H9 (cell line): ENCODE measurements at regions not wholly inside any gene's neighbourhood (a gene's known extent, or its start where the extent isn't known, plus 50 kb on each side); places are given as distances from the start of the nearest gene placed in this dataset.

Experiments used
- DNase-seq: peaks from one replicate; pipeline ENCODE4 v3.0.0-alpha.2; 2017
- H2AFZ ChIP-seq: one replicate; pipeline ENCODE4 v1.6.1; 2013; ENCODE audit warnings: mild to moderate bottlenecking, low read length, control low read depth, moderate library complexity
- H2AK5ac ChIP-seq: 2 replicates; pipeline ENCODE4 v1.6.1; 2013; ENCODE audit warnings: low read length, control low read depth, mixed read lengths; ENCODE audit not compliant: insufficient read length
- H2BK120ac ChIP-seq: one replicate; pipeline ENCODE4 v1.6.1; 2013; ENCODE audit warnings: low read depth, mild to moderate bottlenecking, low read length, control low read depth, inconsistent platforms; ENCODE audit not compliant: poor library complexity, severe bottlenecking
- H2BK12ac ChIP-seq: 2 replicates; pipeline ENCODE4 v1.6.1; 2013; ENCODE audit warnings: low read length, control low read depth, mixed read lengths, low read depth; ENCODE audit not compliant: insufficient read length
- H2BK15ac ChIP-seq: 2 replicates; pipeline ENCODE4 v1.6.1; 2013; ENCODE audit warnings: low read depth, low read length, control low read depth
- H2BK20ac ChIP-seq: one replicate; pipeline ENCODE4 v1.6.1; 2013; ENCODE audit warnings: low read depth, mild to moderate bottlenecking, low read length, control low read depth, inconsistent platforms; ENCODE audit not compliant: poor library complexity, severe bottlenecking
- H2BK5ac ChIP-seq: 2 replicates; pipeline ENCODE4 v1.6.1; 2013; ENCODE audit warnings: low read length, control low read depth, mixed read lengths; ENCODE audit not compliant: insufficient read length
- H3K14ac ChIP-seq: 2 replicates; pipeline ENCODE4 v1.6.1; 2013; ENCODE audit warnings: low read length, control low read depth; ENCODE audit not compliant: insufficient read depth
- H3K18ac ChIP-seq: 2 replicates; pipeline ENCODE4 v1.6.1; 2013; ENCODE audit warnings: low read depth, mild to moderate bottlenecking, mixed read lengths, low read length, control low read depth; ENCODE audit not compliant: insufficient read length
- H3K23ac ChIP-seq: 2 replicates; pipeline ENCODE4 v1.6.1; 2013; ENCODE audit warnings: low read length, control low read depth, mixed read lengths, low read depth; ENCODE audit not compliant: insufficient read length
- H3K23me2 ChIP-seq: 2 replicates; pipeline ENCODE4 v1.6.1; 2013; ENCODE audit warnings: low read depth, mild to moderate bottlenecking, mixed read lengths, low read length, control low read depth; ENCODE audit not compliant: insufficient read length, poor library complexity, severe bottlenecking
- H3K27ac ChIP-seq: 2 replicates; pipeline ENCODE4 v1.5.1; 2013; ENCODE audit warnings: low read length, control low read depth, mixed read lengths, low read depth; ENCODE audit not compliant: insufficient read length
- H3K27me3 ChIP-seq: 2 replicates; pipeline ENCODE4 v1.6.1; 2013; ENCODE audit warnings: low read length, control low read depth, inconsistent platforms; ENCODE audit not compliant: insufficient read depth
- H3K4ac ChIP-seq: 2 replicates; pipeline ENCODE4 v1.6.1; 2013; ENCODE audit warnings: low read depth, mild to moderate bottlenecking, control low read depth, inconsistent platforms, low read length, moderate library complexity
- H3K4me1 ChIP-seq: 2 replicates; pipeline ENCODE4 v1.6.1; 2013; ENCODE audit warnings: low read length, control low read depth, inconsistent platforms; ENCODE audit not compliant: insufficient read depth
- H3K4me2 ChIP-seq: 2 replicates; pipeline ENCODE4 v1.6.1; 2013; ENCODE audit warnings: low read length, control low read depth, mixed read lengths; ENCODE audit not compliant: insufficient read length, insufficient read depth
- H3K56ac ChIP-seq: 2 replicates; pipeline ENCODE4 v1.6.1; 2013; ENCODE audit warnings: low read depth, mild to moderate bottlenecking, mixed read lengths, low read length, control low read depth; ENCODE audit not compliant: insufficient read length
- H3K79me1 ChIP-seq: 2 replicates; pipeline ENCODE4 v1.6.1; 2013; ENCODE audit warnings: low read depth, mild to moderate bottlenecking, moderate library complexity, low read length, control low read depth, inconsistent platforms; ENCODE audit not compliant: insufficient read depth, poor library complexity, severe bottlenecking
- H3K79me2 ChIP-seq: 2 replicates; pipeline ENCODE4 v1.6.1; 2013; ENCODE audit warnings: low read length, control low read depth, inconsistent platforms; ENCODE audit not compliant: insufficient read depth
- H3K9ac ChIP-seq: 2 replicates; pipeline ENCODE4 v1.6.1; 2013; ENCODE audit warnings: low read length, control low read depth, mixed read lengths; ENCODE audit not compliant: insufficient read length; ENCODE audit errors: extremely low read depth
- H3K9me3 ChIP-seq: one replicate; pipeline ENCODE4 v1.6.1; 2013; ENCODE audit warnings: low read depth, low read length, inconsistent platforms; ENCODE audit not compliant: control insufficient read depth
- H3T11ph ChIP-seq: one replicate; pipeline ENCODE4 v1.6.1; 2013; ENCODE audit warnings: mild to moderate bottlenecking, low read length, control low read depth, inconsistent platforms
- H4K20me1 ChIP-seq: one replicate; pipeline ENCODE4 v1.6.1; 2013; ENCODE audit not compliant: control insufficient read depth, insufficient read length, insufficient read depth
- H4K5ac ChIP-seq: 2 replicates; pipeline ENCODE4 v1.6.1; 2013; ENCODE audit warnings: low read depth, mild to moderate bottlenecking, mixed read lengths, low read length, control low read depth; ENCODE audit not compliant: insufficient read length
- H4K8ac ChIP-seq: replicated peaks from 2 replicates; pipeline ENCODE4 v1.6.1; 2013; ENCODE audit warnings: low read length, control low read depth, mixed read lengths, low read depth; ENCODE audit not compliant: insufficient read length
- H4K91ac ChIP-seq: 2 replicates; pipeline ENCODE4 v1.6.1; 2013; ENCODE audit warnings: low read depth, mild to moderate bottlenecking, moderate library complexity, mixed read lengths, low read length, control low read depth; ENCODE audit not compliant: insufficient read length
- H3K27ac Mint-ChIP-seq, 3 experiments: 2 replicates in 2 of 3; 3 replicates in 1 of 3; pipeline ENCODE4 v1.8.0; 2020 to 2021; ENCODE audit warnings: mixed read lengths in 3 of 3, mild to moderate bottlenecking in 1 of 3, moderate library complexity in 1 of 3
- H3K27me3 Mint-ChIP-seq: 2 replicates; pipeline ENCODE4 v1.8.0; 2021; ENCODE audit warnings: low read depth, mild to moderate bottlenecking, moderate library complexity, mixed read lengths
- H3K36me3 Mint-ChIP-seq, 3 experiments: 2 replicates in 2 of 3; 3 replicates in 1 of 3; pipeline ENCODE4 v1.8.0; 2020 to 2021; ENCODE audit warnings: low read depth in 3 of 3, mixed read lengths in 3 of 3; ENCODE audit not compliant: insufficient read depth in 1 of 3
- H3K4me1 Mint-ChIP-seq, 2 experiments: 2 replicates each; pipeline ENCODE4 v1.8.0; 2020; ENCODE audit warnings: mixed read lengths in 2 of 2
- H3K4me3 Mint-ChIP-seq, 2 experiments: 2 replicates in 1 of 2; 3 replicates in 1 of 2; pipeline ENCODE4 v1.8.0; 2020 to 2021; ENCODE audit warnings: mild to moderate bottlenecking in 2 of 2, mixed read lengths in 2 of 2, moderate library complexity in 1 of 2
- H3K9me3 Mint-ChIP-seq, 2 experiments: 2 replicates in 1 of 2; 3 replicates in 1 of 2; pipeline ENCODE4 v1.8.0; 2020; ENCODE audit warnings: mild to moderate bottlenecking in 2 of 2, mixed read lengths in 2 of 2, moderate library complexity in 1 of 2
- WGBS: extraction: QIAGEN DNeasy Blood & Tissue Kit; methylation state at CpG from one replicate; pipeline ENCODE4 v1.1.7; 2013; ENCODE audit warnings: missing lambda C conversion rate, low lambda C conversion rate, mixed read lengths; ENCODE audit not compliant: insufficient read length; ENCODE audit errors: extremely low coverage; 5-methylcytosine and 5-hydroxymethylcytosine counted together
- TF ChIP-seq, protein P1 (sequence below): fragments of 200-600 bp; sonication (generic); conservative IDR thresholded peaks from 3 replicates; pipeline ENCODE4 v1.8.0; 2021; ENCODE audit warnings: antibody characterized with exemption, mild to moderate bottlenecking

DNA sequence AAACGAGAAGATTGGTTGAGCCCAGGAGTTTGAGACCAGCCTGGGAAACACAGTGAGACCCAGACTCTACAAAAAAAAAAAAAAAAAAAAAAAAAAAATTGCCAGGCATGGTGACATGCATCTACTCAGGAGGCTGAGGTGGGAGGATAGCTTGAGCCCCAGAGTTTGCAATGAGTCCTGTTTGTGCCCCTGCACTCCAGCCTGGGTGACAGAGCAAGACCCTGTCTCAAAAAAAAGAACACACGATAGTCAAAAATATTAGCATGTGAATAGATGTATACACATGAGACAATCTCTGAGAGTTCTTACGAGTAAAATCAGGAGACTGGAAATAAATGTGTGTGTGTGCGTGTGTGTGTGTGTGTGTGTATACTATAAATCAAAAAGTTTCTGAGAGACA lies 966.3 kb downstream of the FSTL5 start:
- Mint-ChIP-seq H3K36me3 (no peaks in the 10 kb centered on the region; a peak in 1 of 7 replicates), H3K27me3 (no peaks in the 10 kb centered on the region), H3K4me1 (peaks cover 25 to 31% of the 10 kb centered on the region in 2 experiments), H3K4me3 (no peak overlapping the region; a peak in 1 of 5 replicates), H3K9me3 (no peaks in the 10 kb centered on the region; a peak in 1 of 5 replicates), H3K27ac (peak overlapping the region; percentile 34 to 96 (median 78); a peak in 6 of 7 replicates)
- H2BK15ac ChIP-seq, result no peak overlapping the region
- no peak overlapping the region for H3K9ac ChIP-seq
- H3K23me2 ChIP-seq, result no peaks in the 10 kb centered on the region
- H3T11ph ChIP-seq, result no peak overlapping the region
- H3K27ac ChIP-seq, result no peak overlapping the region
- H3K18ac ChIP-seq, result no peak overlapping the region
- no CpG with 5 or more reads among the region's 4 CpGs for WGBS
- no peak overlapping the region for H3K4me2 ChIP-seq
- no peak overlapping the region for H3K4ac ChIP-seq
- H2BK120ac ChIP-seq, result no peak overlapping the region
- H2AFZ ChIP-seq, result no peak overlapping the region
- H2AK5ac ChIP-seq, result no peak overlapping the region
- DNase-seq, result no peak
- no peaks in the 10 kb centered on the region for H4K20me1 ChIP-seq
- H2BK20ac ChIP-seq, result no peak overlapping the region
- H3K4me1 ChIP-seq, result no peaks in the 10 kb centered on the region
- no peak overlapping the region for H3K23ac ChIP-seq
- no peak overlapping the region for H2BK5ac ChIP-seq
- no peak overlapping the region for H3K56ac ChIP-seq
- no peak overlapping the region for H2BK12ac ChIP-seq
- H3K79me1 ChIP-seq, result no peaks in the 10 kb centered on the region
- H4K5ac ChIP-seq, result no peak overlapping the region
- H3K9me3 ChIP-seq, result no peaks in the 10 kb centered on the region
- no peaks in the 10 kb centered on the region for H3K27me3 ChIP-seq
- no peak overlapping the region for H4K8ac ChIP-seq
- no peak overlapping the region for H3K14ac ChIP-seq
- H4K91ac ChIP-seq, result no peak overlapping the region
- TF ChIP-seq, protein P1, sequence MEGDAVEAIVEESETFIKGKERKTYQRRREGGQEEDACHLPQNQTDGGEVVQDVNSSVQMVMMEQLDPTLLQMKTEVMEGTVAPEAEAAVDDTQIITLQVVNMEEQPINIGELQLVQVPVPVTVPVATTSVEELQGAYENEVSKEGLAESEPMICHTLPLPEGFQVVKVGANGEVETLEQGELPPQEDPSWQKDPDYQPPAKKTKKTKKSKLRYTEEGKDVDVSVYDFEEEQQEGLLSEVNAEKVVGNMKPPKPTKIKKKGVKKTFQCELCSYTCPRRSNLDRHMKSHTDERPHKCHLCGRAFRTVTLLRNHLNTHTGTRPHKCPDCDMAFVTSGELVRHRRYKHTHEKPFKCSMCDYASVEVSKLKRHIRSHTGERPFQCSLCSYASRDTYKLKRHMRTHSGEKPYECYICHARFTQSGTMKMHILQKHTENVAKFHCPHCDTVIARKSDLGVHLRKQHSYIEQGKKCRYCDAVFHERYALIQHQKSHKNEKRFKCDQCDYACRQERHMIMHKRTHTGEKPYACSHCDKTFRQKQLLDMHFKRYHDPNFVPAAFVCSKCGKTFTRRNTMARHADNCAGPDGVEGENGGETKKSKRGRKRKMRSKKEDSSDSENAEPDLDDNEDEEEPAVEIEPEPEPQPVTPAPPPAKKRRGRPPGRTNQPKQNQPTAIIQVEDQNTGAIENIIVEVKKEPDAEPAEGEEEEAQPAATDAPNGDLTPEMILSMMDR, result no peak
- H3K79me2 ChIP-seq, result no peaks in the 10 kb centered on the region
